Activated CD8-positive, alpha-beta T cell treated with anti-CD3 and anti-CD28 coated beads, Interleukin-2, amount 10 ng/mL, durations not matched to agents 7 days and 5 days (primary cell): ENCODE measurements at regions not wholly inside any gene's neighbourhood (a gene's known extent, or its start where the extent isn't known, plus 50 kb on each side); places are given as distances from the start of the nearest gene placed in this dataset.

Experiments used
- ATAC-seq: fragments of 150-1000 bp; cut with Tn5 transposase; one replicate; pipeline ENCODE4 v1.10.0; 2021; ENCODE audit warnings: moderate library complexity
- CTCF ChIA-PET: fragments of 350-600 bp; sonication (Branson Sonifier 250); formaldehyde crosslinking; loops from one replicate; lab custom pipeline; 2021; ENCODE audit warnings: antibody characterized with exemption; lab: Charles Lee
- POLR2A ChIA-PET: fragments of 350-600 bp; sonication (Branson Sonifier 250); formaldehyde crosslinking; loops from one replicate; lab custom pipeline; 2021; ENCODE audit warnings: antibody characterized with exemption; lab: Charles Lee
- DNase-seq: peaks from one replicate; pipeline ENCODE4 v3.0.0-alpha.2; 2020
- H3K27ac Mint-ChIP-seq: one replicate; pipeline ENCODE4 v1.8.0; 2021; ENCODE audit warnings: mild to moderate bottlenecking, mixed read lengths
- H3K27me3 Mint-ChIP-seq: one replicate; pipeline ENCODE4 v1.8.0; 2021; ENCODE audit warnings: low read depth, mixed read lengths
- H3K36me3 Mint-ChIP-seq: one replicate; pipeline ENCODE4 v1.8.0; 2021; ENCODE audit warnings: low read depth, mixed read lengths
- H3K4me1 Mint-ChIP-seq: one replicate; pipeline ENCODE4 v1.8.0; 2021; ENCODE audit warnings: low read depth, mixed read lengths
- H3K4me3 Mint-ChIP-seq: one replicate; pipeline ENCODE4 v1.8.0; 2021; ENCODE audit warnings: mild to moderate bottlenecking, mixed read lengths
- H3K9me3 Mint-ChIP-seq: one replicate; pipeline ENCODE4 v1.8.0; 2022; ENCODE audit warnings: mixed read lengths; ENCODE audit not compliant: insufficient read depth

DNA sequence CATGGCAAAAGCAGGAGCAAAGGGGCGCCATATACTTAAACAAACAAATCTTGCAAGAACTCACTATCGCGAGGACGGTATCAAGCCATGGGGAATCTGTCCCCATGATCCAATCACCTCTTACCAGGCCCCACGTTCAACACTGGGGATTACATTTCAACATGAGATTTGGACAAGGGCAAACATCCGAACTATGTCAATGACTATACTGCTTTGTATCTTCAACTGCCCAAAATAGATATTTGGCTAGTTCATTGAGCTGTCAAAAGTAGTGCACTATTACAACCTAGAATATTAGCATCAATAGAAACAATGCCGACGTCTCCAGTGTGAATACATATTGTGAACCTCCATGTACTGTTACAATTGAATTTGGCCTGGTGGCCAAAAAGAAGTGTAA, 760.4 kb downstream of the MCTP2 start:
- no peak overlapping the region for H3K27ac Mint-ChIP-seq
- H3K9me3 Mint-ChIP-seq = no peaks in the 10 kb centered on the region
- CTCF ChIA-PET = no interaction called here
- no peak for ATAC-seq
- no peak for DNase-seq
- H3K4me1 Mint-ChIP-seq = no peaks in the 10 kb centered on the region
- H3K4me3 Mint-ChIP-seq = no peak overlapping the region
- POLR2A ChIA-PET = no interaction called here
- no peaks in the 10 kb centered on the region for H3K27me3 Mint-ChIP-seq
- no peaks in the 10 kb centered on the region for H3K36me3 Mint-ChIP-seq

DNA sequence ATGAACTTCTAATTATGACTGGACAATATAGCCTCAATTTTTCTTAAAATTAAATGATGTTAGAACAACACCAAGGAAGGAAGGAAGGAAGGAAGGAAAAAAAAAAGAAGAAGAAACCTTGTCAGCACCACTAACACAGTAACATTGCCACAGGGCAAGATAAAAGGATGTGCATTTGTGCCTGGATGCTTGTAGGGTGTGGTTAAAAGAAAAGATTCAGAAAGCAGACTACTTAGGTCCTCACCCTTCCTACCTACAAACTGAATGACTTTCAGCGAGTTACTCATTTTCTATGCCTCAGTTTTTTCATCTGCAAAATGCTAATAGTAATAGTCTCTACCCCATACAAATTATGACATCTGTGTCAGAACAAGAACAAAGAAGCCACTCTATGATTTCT, 778.3 kb downstream of the MCTP2 start:
- no peaks in the 10 kb centered on the region for H3K27me3 Mint-ChIP-seq
- CTCF ChIA-PET = no interaction called here

DNA sequence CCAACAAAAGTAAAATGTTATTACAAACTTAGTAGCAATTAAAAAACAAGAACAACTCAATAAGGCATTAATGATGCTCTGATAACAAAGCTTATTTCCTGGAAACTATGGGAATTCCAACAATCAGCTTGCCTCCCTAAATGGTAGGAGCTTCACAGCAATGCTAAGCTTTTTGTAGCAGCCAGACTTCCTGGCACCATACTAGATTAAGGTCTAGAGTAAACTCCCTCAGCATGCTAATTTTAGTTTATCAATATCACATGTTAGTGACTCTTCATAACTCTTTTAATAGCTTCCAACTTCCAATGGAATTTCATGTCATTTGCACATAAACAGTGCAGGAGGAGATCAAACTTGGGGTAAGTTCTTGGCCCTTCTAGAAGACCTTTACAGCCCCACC, 782.0 kb downstream of the MCTP2 start:
- Mint-ChIP-seq H3K27ac (no peak overlapping the region), H3K27me3 (no peaks in the 10 kb centered on the region), H3K4me1 (no peaks in the 10 kb centered on the region), H3K4me3 (no peak overlapping the region), H3K36me3 (no peaks in the 10 kb centered on the region), H3K9me3 (no peaks in the 10 kb centered on the region)
- DNase-seq = no peak
- no peak for ATAC-seq
- ChIA-PET POLR2A (no interaction called here), CTCF (no interaction called here)

More for the DNA sequence above, 778.3 kb downstream of the MCTP2 start:
- no peaks in the 10 kb centered on the region for H3K9me3 Mint-ChIP-seq
- POLR2A ChIA-PET = no interaction called here
- DNase-seq (no peak), ATAC-seq (no peak)
- no peak overlapping the region for H3K4me3 Mint-ChIP-seq
- no peaks in the 10 kb centered on the region for H3K36me3 Mint-ChIP-seq
- H3K27ac Mint-ChIP-seq = no peak overlapping the region
- no peaks in the 10 kb centered on the region for H3K4me1 Mint-ChIP-seq

DNA sequence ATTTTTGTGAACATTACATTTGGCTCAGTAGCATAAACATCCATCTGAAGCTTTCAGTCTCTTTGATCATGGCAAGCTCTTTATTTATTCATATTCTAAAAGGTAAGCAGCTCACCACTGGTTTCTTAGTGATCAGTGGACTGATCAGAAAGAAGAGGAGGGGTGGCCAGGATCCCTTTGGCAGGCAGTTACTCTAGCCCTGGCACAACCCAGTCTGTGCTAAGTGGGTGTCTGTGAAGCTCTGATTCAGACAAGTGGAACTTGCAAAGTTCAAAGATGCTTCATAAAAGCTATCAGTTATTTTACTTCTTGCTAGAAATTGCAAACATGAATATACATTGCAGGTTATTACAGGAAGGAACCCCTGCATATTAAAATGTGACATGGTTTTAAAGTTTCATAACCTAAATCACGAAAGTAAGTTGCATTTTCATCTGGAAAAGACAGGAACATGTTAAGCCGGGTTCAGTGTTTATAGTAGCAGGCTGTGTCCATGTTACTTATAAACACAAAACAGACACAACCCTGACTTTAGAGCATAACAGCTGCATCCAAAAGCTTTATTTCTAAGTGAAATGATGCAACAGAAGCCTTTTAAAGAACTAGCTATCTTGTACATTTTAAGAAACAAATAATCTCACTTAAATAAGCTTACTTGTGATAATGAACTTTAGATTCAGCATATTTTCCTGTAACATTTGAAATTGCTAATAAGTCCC, 785.3 kb downstream of the MCTP2 start:
- H3K36me3 Mint-ChIP-seq = no peaks in the 10 kb centered on the region
- ChIA-PET POLR2A (no interaction called here), CTCF (interaction anchor here (0.6 kb wide), 1 partner anchor 234 kb away, joined by 3 read pairs; no protein-coding TSS in a partner anchor)
- no peak overlapping the region for H3K4me3 Mint-ChIP-seq
- no peaks in the 10 kb centered on the region for H3K27me3 Mint-ChIP-seq
- no peaks in the 10 kb centered on the region for H3K4me1 Mint-ChIP-seq
- H3K9me3 Mint-ChIP-seq = no peaks in the 10 kb centered on the region
- ATAC-seq (no peak), DNase-seq (no peak)
- no peak overlapping the region for H3K27ac Mint-ChIP-seq

DNA sequence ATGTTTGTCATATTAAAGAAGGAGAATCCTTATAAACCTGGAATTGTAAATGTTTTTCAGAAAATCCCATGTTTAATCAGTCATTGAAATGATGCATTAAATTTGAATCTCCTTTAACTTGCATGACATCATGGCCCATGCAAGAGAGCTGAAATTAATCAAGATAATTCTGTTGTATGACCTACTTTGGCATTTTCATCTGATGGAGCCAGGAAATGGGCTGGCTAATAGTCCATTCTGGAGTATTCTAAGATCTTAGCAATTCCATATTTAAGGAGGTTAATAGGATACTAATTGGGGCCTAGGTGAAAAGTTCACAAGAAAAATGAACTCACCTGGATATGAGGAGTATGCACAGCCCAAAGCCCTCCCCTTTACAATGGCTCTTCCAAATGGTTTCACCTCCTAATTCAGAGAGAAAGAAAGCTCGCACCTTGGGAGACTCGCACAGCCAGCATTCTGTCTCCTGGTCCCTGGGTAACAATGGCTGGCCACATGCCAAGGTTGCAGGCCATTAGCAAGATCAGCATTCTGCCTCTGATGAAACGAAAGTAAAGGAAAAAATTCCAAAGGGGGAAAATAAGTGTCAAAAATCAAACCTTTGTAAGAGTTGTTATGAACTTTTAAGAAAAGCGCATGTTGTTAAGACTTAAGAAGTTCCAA, 786.4 kb downstream of the MCTP2 start:
- no peaks in the 10 kb centered on the region for H3K27me3 Mint-ChIP-seq
- CTCF ChIA-PET = no interaction called here
- H3K9me3 Mint-ChIP-seq = peaks cover 5% of the 10 kb centered on the region
- POLR2A ChIA-PET = no interaction called here
- DNase-seq = no peak
- no peak for ATAC-seq
- no peaks in the 10 kb centered on the region for H3K36me3 Mint-ChIP-seq
- H3K4me1 Mint-ChIP-seq = no peaks in the 10 kb centered on the region
- H3K27ac Mint-ChIP-seq = no peak overlapping the region
- no peak overlapping the region for H3K4me3 Mint-ChIP-seq

DNA sequence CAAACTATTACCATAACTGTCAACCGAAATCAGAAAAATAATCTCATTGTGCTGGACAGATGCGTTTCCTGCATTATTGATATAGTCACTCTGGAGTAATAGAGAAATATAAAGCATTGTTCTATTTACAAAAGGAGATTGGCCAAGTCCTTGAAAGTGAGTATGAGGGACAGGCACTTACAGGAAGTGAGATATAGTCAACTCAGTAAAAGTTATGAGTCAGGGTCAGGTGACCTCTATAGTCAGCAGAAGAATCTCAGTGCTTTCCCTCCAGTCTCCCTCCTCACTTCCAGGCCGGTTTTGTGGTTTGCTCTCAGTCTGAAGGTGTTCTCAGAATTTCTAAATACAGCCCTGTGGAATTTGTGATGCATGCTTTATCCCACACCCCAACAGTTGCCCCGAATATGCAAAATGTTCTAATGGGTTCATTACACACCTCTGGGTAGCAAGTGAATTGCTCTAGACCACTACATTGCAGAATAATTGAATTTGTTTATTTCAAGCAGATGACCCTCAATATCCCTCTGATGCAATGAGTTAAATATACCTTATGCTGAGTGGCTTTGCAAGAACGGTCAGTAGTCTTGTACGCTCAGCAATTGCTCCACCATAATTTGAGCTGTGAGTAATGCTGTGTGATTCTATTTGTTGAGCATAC, 787.7 kb downstream of the MCTP2 start:
- no peak overlapping the region for H3K4me3 Mint-ChIP-seq
- H3K27me3 Mint-ChIP-seq = no peaks in the 10 kb centered on the region
- no peaks in the 10 kb centered on the region for H3K4me1 Mint-ChIP-seq
- H3K36me3 Mint-ChIP-seq = no peaks in the 10 kb centered on the region
- ChIA-PET CTCF (no interaction called here), POLR2A (no interaction called here)
- H3K27ac Mint-ChIP-seq = no peak overlapping the region
- DNase-seq = no peak
- peaks cover 5% of the 10 kb centered on the region for H3K9me3 Mint-ChIP-seq
- ATAC-seq = no peak

DNA sequence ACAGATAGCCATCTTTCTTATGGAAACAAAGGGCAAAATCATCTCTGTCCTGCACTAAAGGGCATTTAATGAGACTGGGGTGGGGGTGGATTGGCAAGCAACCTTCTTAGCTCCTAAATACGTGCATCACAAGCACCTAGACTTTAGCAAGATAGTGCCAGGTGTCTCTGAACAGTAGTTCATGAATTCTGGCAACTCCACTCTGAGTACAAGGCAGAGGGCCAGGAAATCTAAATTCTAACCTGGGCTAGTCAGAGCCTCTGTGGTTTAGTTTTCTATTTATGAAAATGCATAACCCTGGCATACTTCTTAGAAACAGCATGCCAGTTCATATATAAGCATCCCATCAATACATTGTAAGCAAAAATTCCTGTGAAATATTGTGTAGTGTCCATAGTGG, 788.5 kb downstream of the MCTP2 start:
- ChIA-PET CTCF (no interaction called here), POLR2A (no interaction called here)
- DNase-seq (no peak), ATAC-seq (no peak)
- Mint-ChIP-seq H3K4me1 (no peaks in the 10 kb centered on the region), H3K27me3 (no peaks in the 10 kb centered on the region), H3K27ac (no peak overlapping the region), H3K36me3 (no peaks in the 10 kb centered on the region), H3K4me3 (no peak overlapping the region), H3K9me3 (peaks cover 5% of the 10 kb centered on the region)

DNA sequence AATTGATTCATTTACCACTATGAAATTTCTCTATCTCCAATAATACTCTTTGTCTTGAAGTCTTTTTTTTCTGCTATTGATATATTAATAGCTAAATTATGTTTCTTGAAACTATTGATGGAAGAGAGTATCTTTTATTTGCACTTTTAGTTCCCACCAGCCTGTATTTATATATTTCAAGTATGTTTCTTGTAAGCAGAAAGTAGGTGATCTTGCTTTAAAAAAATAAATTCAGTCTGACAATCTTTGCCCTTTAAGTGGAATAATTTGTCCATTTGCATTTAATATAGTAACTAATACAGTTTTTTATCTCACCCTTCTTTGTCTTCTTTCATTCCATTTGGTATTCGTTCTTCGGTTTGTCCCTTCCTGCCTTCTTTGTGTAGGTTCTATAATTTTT, 790.5 kb downstream of the MCTP2 start:
- no peak for ATAC-seq
- H3K27me3 Mint-ChIP-seq = no peaks in the 10 kb centered on the region
- H3K4me1 Mint-ChIP-seq = no peaks in the 10 kb centered on the region
- no peak overlapping the region for H3K27ac Mint-ChIP-seq
- no peaks in the 10 kb centered on the region for H3K36me3 Mint-ChIP-seq
- H3K4me3 Mint-ChIP-seq = no peak overlapping the region
- DNase-seq = no peak
- ChIA-PET POLR2A (no interaction called here), CTCF (no interaction called here)
- H3K9me3 Mint-ChIP-seq = peaks cover 5% of the 10 kb centered on the region

DNA sequence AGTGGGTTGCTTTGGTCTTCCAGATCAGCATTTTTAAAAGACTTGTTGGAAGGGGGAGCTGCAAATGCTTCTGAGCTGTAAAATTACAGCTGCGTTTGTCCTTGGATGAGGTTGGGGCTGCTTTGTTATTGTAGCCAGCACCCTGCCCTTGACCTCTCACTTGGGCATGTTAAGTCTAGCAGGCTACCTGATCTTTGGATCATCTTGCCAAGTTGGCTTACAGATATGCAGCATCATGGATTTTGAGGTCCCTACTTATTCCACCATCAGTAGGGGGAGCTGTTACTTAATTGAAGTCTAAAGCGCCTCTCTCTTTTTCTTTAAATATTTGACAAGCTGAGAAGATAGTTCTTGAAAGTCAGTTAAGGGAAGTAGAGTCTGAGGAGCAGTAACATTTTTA, 793.0 kb downstream of the MCTP2 start:
- Mint-ChIP-seq H3K36me3 (no peaks in the 10 kb centered on the region), H3K4me1 (no peaks in the 10 kb centered on the region), H3K9me3 (peaks cover 5% of the 10 kb centered on the region), H3K4me3 (no peak overlapping the region), H3K27me3 (no peaks in the 10 kb centered on the region), H3K27ac (no peak overlapping the region)
- CTCF ChIA-PET = no interaction called here
- no peak for ATAC-seq
- DNase-seq = no peak
- POLR2A ChIA-PET = no interaction called here

DNA sequence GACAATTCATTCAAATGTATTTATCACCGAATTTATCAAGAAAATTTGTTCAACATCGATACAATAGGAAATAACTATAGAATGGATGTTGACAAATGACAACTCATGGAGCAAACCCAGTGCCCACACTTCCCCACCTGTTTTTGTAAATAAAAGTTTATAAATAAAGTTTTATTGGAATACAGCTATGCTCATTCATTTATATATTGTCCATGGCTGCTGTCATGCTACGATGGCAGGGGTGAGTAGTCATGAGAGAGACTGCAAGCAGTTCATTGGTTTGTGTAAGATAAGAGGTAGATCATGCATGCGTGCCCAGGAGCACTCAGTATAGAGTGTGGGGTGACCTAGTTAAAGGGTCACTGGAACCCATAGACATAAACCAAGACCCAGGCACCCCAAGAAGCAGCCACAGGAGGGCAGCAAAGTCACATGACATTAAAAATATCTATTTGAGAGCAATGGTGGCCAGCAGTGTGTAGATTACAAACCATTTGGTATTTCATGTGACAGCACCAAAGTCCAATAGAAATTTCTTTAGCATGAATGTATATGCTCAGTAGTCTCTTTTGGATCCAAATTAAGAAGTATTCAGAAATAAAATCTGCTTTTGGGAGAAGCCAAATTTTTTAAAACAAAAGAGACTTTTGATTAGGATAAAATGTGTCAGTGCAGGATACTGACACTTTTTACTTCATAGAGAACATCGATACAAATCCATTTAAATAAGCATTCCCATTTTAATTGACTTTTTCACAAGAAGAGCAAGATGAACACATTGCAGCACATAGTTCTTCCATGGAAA, 794.8 kb downstream of the MCTP2 start:
- ChIA-PET POLR2A (no interaction called here), CTCF (interaction anchor here (1.0 kb wide), 1 partner anchor 443 kb away, joined by 3 read pairs; no protein-coding TSS in a partner anchor)
- H3K4me3 Mint-ChIP-seq = no peak overlapping the region
- no peaks in the 10 kb centered on the region for H3K27me3 Mint-ChIP-seq
- peaks cover 5% of the 10 kb centered on the region for H3K9me3 Mint-ChIP-seq
- no peak overlapping the region for H3K27ac Mint-ChIP-seq
- H3K36me3 Mint-ChIP-seq = no peaks in the 10 kb centered on the region
- ATAC-seq = no peak
- no peaks in the 10 kb centered on the region for H3K4me1 Mint-ChIP-seq
- DNase-seq = peak; percentile 38

DNA sequence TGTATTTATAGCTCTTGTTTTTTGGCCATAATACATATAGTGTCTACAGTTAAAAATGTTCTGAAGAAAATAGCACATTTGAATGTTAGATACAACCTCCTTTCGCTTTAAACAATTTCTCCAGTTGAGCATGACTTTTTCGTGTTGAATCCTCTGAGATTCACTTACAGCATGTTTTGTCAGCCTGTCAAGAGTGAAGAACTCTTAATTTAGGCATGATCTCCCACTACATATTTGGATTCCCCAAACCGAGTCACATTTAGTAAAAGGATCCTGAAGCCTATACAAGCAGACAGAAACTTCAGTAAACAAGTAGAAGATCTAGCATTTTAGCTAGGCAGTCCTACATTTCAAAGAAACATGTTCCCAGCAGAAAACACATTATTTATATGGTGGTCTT, 796.6 kb downstream of the MCTP2 start:
- no peaks in the 10 kb centered on the region for H3K9me3 Mint-ChIP-seq
- no peak overlapping the region for H3K27ac Mint-ChIP-seq
- no peaks in the 10 kb centered on the region for H3K36me3 Mint-ChIP-seq
- POLR2A ChIA-PET = no interaction called here
- CTCF ChIA-PET = no interaction called here
- no peaks in the 10 kb centered on the region for H3K27me3 Mint-ChIP-seq
- H3K4me3 Mint-ChIP-seq = no peak overlapping the region
- ATAC-seq (no peak), DNase-seq (no peak)
- H3K4me1 Mint-ChIP-seq = no peaks in the 10 kb centered on the region

DNA sequence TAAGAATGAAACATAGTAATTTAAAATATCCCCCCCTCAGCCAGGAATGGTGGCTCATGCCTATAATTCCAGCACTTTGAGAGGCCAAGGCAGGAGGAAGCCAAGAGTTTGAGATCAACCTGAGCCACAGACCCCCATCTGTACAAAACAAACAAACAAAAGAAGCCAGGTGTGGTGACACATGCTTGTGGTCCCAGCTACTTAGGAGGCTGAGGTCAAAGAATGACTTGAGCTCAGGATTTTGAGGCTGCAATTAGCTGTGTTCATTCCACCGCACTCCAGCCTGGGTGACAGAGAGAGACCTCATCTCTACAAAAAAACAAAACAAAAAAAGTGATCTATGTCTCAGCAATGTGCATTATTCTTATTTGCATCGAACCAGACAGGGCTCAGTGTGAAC, 800.8 kb downstream of the MCTP2 start:
- ATAC-seq = no peak
- H3K4me1 Mint-ChIP-seq = no peaks in the 10 kb centered on the region
- H3K36me3 Mint-ChIP-seq = no peaks in the 10 kb centered on the region
- CTCF ChIA-PET = no interaction called here
- no peaks in the 10 kb centered on the region for H3K9me3 Mint-ChIP-seq
- DNase-seq = no peak
- H3K27ac Mint-ChIP-seq = no peak overlapping the region
- H3K4me3 Mint-ChIP-seq = no peak overlapping the region
- POLR2A ChIA-PET = no interaction called here
- no peaks in the 10 kb centered on the region for H3K27me3 Mint-ChIP-seq
